ENCODE measurements at regions not wholly inside any gene's neighbourhood (a gene's known extent, or its start where the extent isn't known, plus 50 kb on each side); places are given as distances from the start of the nearest gene placed in this dataset.

- TF ChIP-seq CTCF (conservative IDR thresholded peaks at IDR 0.05) (no peak), EZH2 (IDR thresholded peaks at IDR 0.05; ENCODE audit: low read depth) (no peak)
- intact Hi-C loops (cut with micrococcal nuclease; ENCODE audit: unreplicated experiment), result no loop called here
- Histone ChIP-seq H4K20me1 (ENCODE audit: insufficient read depth) (no peaks in the 10 kb centered on the region), H3K9me2 (ENCODE audit: insufficient read depth) (no peaks in the 10 kb centered on the region), H3K4me2 (no peak overlapping the region), H3K27me3 (ENCODE audit: insufficient read depth, low read depth) (no peaks in the 10 kb centered on the region), H3K4me1 (replicated peaks; ENCODE audit: insufficient read depth) (peaks cover 14% of the 10 kb centered on the region; the same call in 1 of the 2 replicates), H2AFZ (no peak overlapping the region), H3K9me3 (ENCODE audit: insufficient read depth, low read depth) (peaks cover 11% of the 10 kb centered on the region; the same call in 1 of the 2 replicates), H3K36me3 (ENCODE audit: low read depth) (no peaks in the 10 kb centered on the region), H3K4me3 (no peak overlapping the region), H3K27ac (0 out of 2 replicates have a peak overlapping the region, but pooled peaks have one; percentile 28), H3K79me2 (ENCODE audit: low read depth) (no peaks in the 10 kb centered on the region), H3F3A (ENCODE audit: insufficient read depth, low read depth) (peaks cover 8% of the 10 kb centered on the region; the same call in 1 of the 2 replicates)
- POLR2A ChIA-PET (ENCODE audit: unreplicated experiment), result no interaction called here
- no peak for DNase-seq
- BruUV-seq (replicated peaks), result no TSS peak
- CTCF ChIA-PET, result no interaction called here
Observed at GRCh38 chr2:54042897-54043620, 72.3 kb upstream of the PSME4 start.

GRCh38 chr2:54042341-54042740 is 71.5 kb upstream of the PSME4 start:
- Histone ChIP-seq H3K9me2 (ENCODE audit: insufficient read depth) (no peaks in the 10 kb centered on the region), H3K4me2 (no peak overlapping the region), H3K27me3 (ENCODE audit: insufficient read depth, low read depth) (no peaks in the 10 kb centered on the region), H3K9me3 (ENCODE audit: insufficient read depth, low read depth) (peaks cover 11% of the 10 kb centered on the region; the same call in 1 of the 2 replicates), H4K20me1 (ENCODE audit: insufficient read depth) (no peaks in the 10 kb centered on the region), H3F3A (ENCODE audit: insufficient read depth, low read depth) (peaks cover 8% of the 10 kb centered on the region; the same call in 1 of the 2 replicates), H3K4me3 (no peak overlapping the region), H3K4me1 (replicated peaks; ENCODE audit: insufficient read depth) (peaks cover 14% of the 10 kb centered on the region; the same call in 1 of the 2 replicates), H3K36me3 (ENCODE audit: low read depth) (no peaks in the 10 kb centered on the region), H3K79me2 (ENCODE audit: low read depth) (no peaks in the 10 kb centered on the region), H2AFZ (no peak overlapping the region), H3K27ac (no peak overlapping the region)
- DNase-seq, result no peak
- intact Hi-C loops (cut with micrococcal nuclease; ENCODE audit: unreplicated experiment), result no loop called here
- POLR2A ChIA-PET (ENCODE audit: unreplicated experiment), result no interaction called here
- BruUV-seq (replicated peaks), result no TSS peak
- TF ChIP-seq EZH2 (IDR thresholded peaks at IDR 0.05; ENCODE audit: low read depth), result no peak
- TF ChIP-seq CTCF (conservative IDR thresholded peaks at IDR 0.05), result no peak
- CTCF ChIA-PET, result no interaction called here

- no TSS peak for BruUV-seq (replicated peaks)
Observed at GRCh38 chr2:54041135-54041534, 70.3 kb upstream of the PSME4 start.

More at GRCh38 chr2:54041135-54041534, 70.3 kb upstream of the PSME4 start:
- H3K9me2 ChIP-seq (ENCODE audit: insufficient read depth), result no peaks in the 10 kb centered on the region
- no peak for DNase-seq
- intact Hi-C loops (cut with micrococcal nuclease; ENCODE audit: unreplicated experiment), result no loop called here
- CTCF ChIA-PET, result no interaction called here
- H3K9me3 ChIP-seq (ENCODE audit: insufficient read depth, low read depth), result peaks cover 7% of the 10 kb centered on the region; the same call in 1 of the 2 replicates
- H4K20me1 ChIP-seq (ENCODE audit: insufficient read depth), result no peaks in the 10 kb centered on the region
- H3K4me2 ChIP-seq, result no peak overlapping the region
- H3K36me3 ChIP-seq (ENCODE audit: low read depth), result no peaks in the 10 kb centered on the region
- no peak overlapping the region for H3K27ac ChIP-seq
- H3K79me2 ChIP-seq (ENCODE audit: low read depth), result no peaks in the 10 kb centered on the region
- H3F3A ChIP-seq (ENCODE audit: insufficient read depth, low read depth), result peaks cover 8% of the 10 kb centered on the region; the same call in 1 of the 2 replicates
- no peaks in the 10 kb centered on the region for H3K27me3 ChIP-seq (ENCODE audit: insufficient read depth, low read depth)
- no peak overlapping the region for H3K4me3 ChIP-seq
- TF ChIP-seq CTCF (conservative IDR thresholded peaks at IDR 0.05) (no peak), EZH2 (IDR thresholded peaks at IDR 0.05; ENCODE audit: low read depth) (no peak)
- H3K4me1 ChIP-seq (replicated peaks; ENCODE audit: insufficient read depth), result peaks cover 14% of the 10 kb centered on the region; the same call in 1 of the 2 replicates
- no peak overlapping the region for H2AFZ ChIP-seq
- POLR2A ChIA-PET (ENCODE audit: unreplicated experiment), result no interaction called here

Data from PC-9 (cell line).